ENCODE measurements at regions not wholly inside any gene's neighbourhood (a gene's known extent, or its start where the extent isn't known, plus 50 kb on each side); places are given as distances from the start of the nearest gene placed in this dataset.
"Not testable (repeated sequence)": the region's sequence is repeated elsewhere in the genome, so short reads cannot be mapped to it uniquely, and the experiment has no call there.

GRCh38 chr10:71011141-71011540, 122.8 kb upstream of the PCBD1 start:
- H3K4me3 ChIP-seq (ENCODE audit: low read depth in 1 of 2, low read length in 2 of 2), result no peak overlapping the region
- H3K36me3 ChIP-seq (ENCODE audit: insufficient read depth, low read length), result no peaks in the 10 kb centered on the region
- peaks cover 16% of the 10 kb centered on the region for H3K27me3 ChIP-seq (ENCODE audit: insufficient read depth, low read length, poor library complexity)
- H3K9ac ChIP-seq (ENCODE audit: low read depth, low read length), result no peak overlapping the region
- H3K4me2 ChIP-seq (ENCODE audit: insufficient read depth, low read length), result no peak overlapping the region
- TF ChIP-seq CTCF (IDR thresholded peaks at IDR 0.05; ENCODE audit: borderline replicate concordance, extremely low read depth, low read length, poor library complexity, severe bottlenecking), result no peak
- no peak for TF ChIP-seq EZH2 (IDR thresholded peaks at IDR 0.05; ENCODE audit: borderline replicate concordance, low read depth, low read length, severe bottlenecking)
- no peak overlapping the region for H2AFZ ChIP-seq (ENCODE audit: low read depth, low read length)
- no peaks in the 10 kb centered on the region for H3K79me2 ChIP-seq (ENCODE audit: insufficient read depth, low read length)
- H3K4me1 ChIP-seq (ENCODE audit: insufficient read depth, low read length), result no peaks in the 10 kb centered on the region
- DNase-seq (no peak), ATAC-seq (ENCODE audit: insufficient read depth, low read depth) (no peak)
- no peaks in the 10 kb centered on the region for H3K9me3 ChIP-seq (ENCODE audit: insufficient read depth, low read length, severe bottlenecking)
- H4K20me1 ChIP-seq (ENCODE audit: insufficient read depth, low read length), result 0 out of 2 replicates have a peak, but pooled peaks cover 5% of the 10 kb centered on the region
- no peak overlapping the region for H3K27ac ChIP-seq (ENCODE audit: low read length)

GRCh38 chr10:71014021-71014805, 125.8 kb upstream of the PCBD1 start:
- no peak overlapping the region for H3K9ac ChIP-seq (ENCODE audit: low read depth, low read length)
- no peak overlapping the region for H3K4me3 ChIP-seq (ENCODE audit: low read depth in 1 of 2, low read length in 2 of 2)
- no peaks in the 10 kb centered on the region for H3K4me1 ChIP-seq (ENCODE audit: insufficient read depth, low read length)
- TF ChIP-seq EZH2 (IDR thresholded peaks at IDR 0.05; ENCODE audit: borderline replicate concordance, low read depth, low read length, severe bottlenecking) (no peak), CTCF (IDR thresholded peaks at IDR 0.05; ENCODE audit: borderline replicate concordance, extremely low read depth, low read length, poor library complexity, severe bottlenecking) (no peak)
- peaks cover 12% of the 10 kb centered on the region for H3K27me3 ChIP-seq (ENCODE audit: insufficient read depth, low read length, poor library complexity)
- no peaks in the 10 kb centered on the region for H3K36me3 ChIP-seq (ENCODE audit: insufficient read depth, low read length)
- H4K20me1 ChIP-seq (ENCODE audit: insufficient read depth, low read length), result 0 out of 2 replicates have a peak, but pooled peaks cover 5% of the 10 kb centered on the region
- H3K27ac ChIP-seq (ENCODE audit: low read length), result no peak overlapping the region
- no peak for ATAC-seq (ENCODE audit: insufficient read depth, low read depth)
- no peaks in the 10 kb centered on the region for H3K9me3 ChIP-seq (ENCODE audit: insufficient read depth, low read length, severe bottlenecking)
- no peak overlapping the region for H2AFZ ChIP-seq (ENCODE audit: low read depth, low read length)
- no peak overlapping the region for H3K4me2 ChIP-seq (ENCODE audit: insufficient read depth, low read length)
- H3K79me2 ChIP-seq (ENCODE audit: insufficient read depth, low read length), result no peaks in the 10 kb centered on the region
- DNase-seq, result no peak

- Histone ChIP-seq H3K4me1 (ENCODE audit: insufficient read depth, low read length) (no peaks in the 10 kb centered on the region), H3K9me3 (ENCODE audit: insufficient read depth, low read length, severe bottlenecking) (no peaks in the 10 kb centered on the region), H3K4me2 (ENCODE audit: insufficient read depth, low read length) (no peak overlapping the region), H3K36me3 (ENCODE audit: insufficient read depth, low read length) (no peaks in the 10 kb centered on the region), H3K4me3 (ENCODE audit: low read depth in 1 of 2, low read length in 2 of 2) (no peak overlapping the region), H2AFZ (ENCODE audit: low read depth, low read length) (no peak overlapping the region), H4K20me1 (ENCODE audit: insufficient read depth, low read length) (0 out of 2 replicates have a peak, but pooled peaks cover 5% of the 10 kb centered on the region), H3K9ac (ENCODE audit: low read depth, low read length) (no peak overlapping the region), H3K27ac (ENCODE audit: low read length) (no peak overlapping the region), H3K27me3 (ENCODE audit: insufficient read depth, low read length, poor library complexity) (peaks cover 12% of the 10 kb centered on the region), H3K79me2 (ENCODE audit: insufficient read depth, low read length) (no peaks in the 10 kb centered on the region)
- DNase-seq, result no peak
- TF ChIP-seq EZH2 (IDR thresholded peaks at IDR 0.05; ENCODE audit: borderline replicate concordance, low read depth, low read length, severe bottlenecking) (no peak), CTCF (IDR thresholded peaks at IDR 0.05; ENCODE audit: borderline replicate concordance, extremely low read depth, low read length, poor library complexity, severe bottlenecking) (no peak)
- ATAC-seq (ENCODE audit: insufficient read depth, low read depth), result no peak
These were observed 127.3 kb upstream of the PCBD1 start for GRCh38 chr10:71015674-71016073.

- not testable (repeated sequence) for H3K79me2 ChIP-seq (ENCODE audit: insufficient read depth, low read length); H2AFZ ChIP-seq (ENCODE audit: low read depth, low read length)
These were observed 131.7 kb upstream of the PCBD1 start for GRCh38 chr10:71020061-71020460.

More at GRCh38 chr10:71020061-71020460, 131.7 kb upstream of the PCBD1 start:
- not testable (repeated sequence) for H3K4me3 ChIP-seq (ENCODE audit: low read depth in 1 of 2, low read length in 2 of 2); H3K4me2 ChIP-seq (ENCODE audit: insufficient read depth, low read length); H4K20me1 ChIP-seq (ENCODE audit: insufficient read depth, low read length); H3K27ac ChIP-seq (ENCODE audit: low read length); H3K4me1 ChIP-seq (ENCODE audit: insufficient read depth, low read length); H3K9me3 ChIP-seq (ENCODE audit: insufficient read depth, low read length, severe bottlenecking); ATAC-seq (ENCODE audit: insufficient read depth, low read depth); H3K36me3 ChIP-seq (ENCODE audit: insufficient read depth, low read length); DNase-seq; H3K9ac ChIP-seq (ENCODE audit: low read depth, low read length); H3K27me3 ChIP-seq (ENCODE audit: insufficient read depth, low read length, poor library complexity)
